Astrocyte (in vitro differentiated cells and primary cell): ENCODE measurements at regions not wholly inside any gene's neighbourhood (a gene's known extent, or its start where the extent isn't known, plus 50 kb on each side); places are given as distances from the start of the nearest gene placed in this dataset.
A peak's percentile ranks its signal among the peaks of the same experiment; 100 is the strongest.

Experiments used
- DNase-seq: peaks from one replicate; pipeline ENCODE4 v3.0.0-alpha.2; 2010; ENCODE audit warnings: low read depth
- FAIRE-seq: peaks from 2 replicates; lab custom pipeline; 2011; peaks lifted over from hg19 to GRCh38; lab: Jason Lieb, UNC
- H2AFZ ChIP-seq: 2 replicates; pipeline ENCODE4 v1.6.0; 2012; ENCODE audit warnings: low read depth, low read length, inconsistent platforms
- H3K27ac ChIP-seq: 2 replicates; pipeline ENCODE4 v1.5.1; 2011; ENCODE audit warnings: low read depth, low read length, inconsistent platforms
- H3K27me3 ChIP-seq: 2 replicates; pipeline ENCODE4 v1.6.0; 2011; ENCODE audit warnings: low read length, inconsistent platforms; ENCODE audit not compliant: insufficient read depth
- H3K36me3 ChIP-seq: 2 replicates; pipeline ENCODE4 v1.5.1; 2011; ENCODE audit warnings: low read length, inconsistent platforms; ENCODE audit not compliant: insufficient read depth
- H3K4me1 ChIP-seq: 2 replicates; pipeline ENCODE4 v1.5.1; 2011; ENCODE audit warnings: low read length, inconsistent platforms; ENCODE audit not compliant: insufficient read depth
- H3K4me2 ChIP-seq: 2 replicates; pipeline ENCODE4 v1.6.0; 2012; ENCODE audit warnings: low read length, inconsistent platforms
- H3K4me3 ChIP-seq: 2 replicates; pipeline ENCODE4 v1.5.1; 2011; ENCODE audit warnings: low read depth, mild to moderate bottlenecking, low read length, inconsistent platforms; ENCODE audit not compliant: insufficient read depth
- H3K79me2 ChIP-seq: 2 replicates; pipeline ENCODE4 v1.6.0; 2012; ENCODE audit warnings: mild to moderate bottlenecking, low read length, inconsistent platforms; ENCODE audit not compliant: insufficient read depth
- H3K9ac ChIP-seq: 2 replicates; pipeline ENCODE4 v1.6.0; 2012; ENCODE audit warnings: mild to moderate bottlenecking, low read length, inconsistent platforms
- H3K9me3 ChIP-seq: 2 replicates; pipeline ENCODE4 v1.5.1; 2012; ENCODE audit warnings: low read depth, mild to moderate bottlenecking, low read length, inconsistent platforms; ENCODE audit not compliant: insufficient read depth
- H4K20me1 ChIP-seq: 2 replicates; pipeline ENCODE4 v1.6.0; 2012; ENCODE audit warnings: low read length, inconsistent platforms; ENCODE audit not compliant: insufficient read depth
- H3K27ac Mint-ChIP-seq: one replicate; pipeline ENCODE4 v1.8.0; 2021; ENCODE audit warnings: mild to moderate bottlenecking, mixed read lengths; ENCODE audit not compliant: unreplicated experiment
- H3K27me3 Mint-ChIP-seq: one replicate; pipeline ENCODE4 v1.8.0; 2021; ENCODE audit warnings: low read depth, mixed read lengths; ENCODE audit not compliant: unreplicated experiment
- H3K36me3 Mint-ChIP-seq: one replicate; pipeline ENCODE4 v1.8.0; 2021; ENCODE audit warnings: low read depth, mixed read lengths; ENCODE audit not compliant: unreplicated experiment
- H3K4me1 Mint-ChIP-seq: one replicate; pipeline ENCODE4 v1.8.0; 2021; ENCODE audit warnings: low read depth, mixed read lengths; ENCODE audit not compliant: unreplicated experiment
- H3K4me3 Mint-ChIP-seq: one replicate; pipeline ENCODE4 v1.8.0; 2021; ENCODE audit warnings: mild to moderate bottlenecking, moderate library complexity, mixed read lengths; ENCODE audit not compliant: unreplicated experiment
- H3K9me3 Mint-ChIP-seq: one replicate; pipeline ENCODE4 v1.8.0; 2021; ENCODE audit warnings: mild to moderate bottlenecking, mixed read lengths; ENCODE audit not compliant: unreplicated experiment
- EZH2 ChIP-seq: IDR thresholded peaks from 2 replicates; pipeline ENCODE4 v1.6.1; 2012; ENCODE audit warnings: mild to moderate bottlenecking, low read length, inconsistent platforms; ENCODE audit not compliant: insufficient read depth
- TF ChIP-seq, protein P1 (sequence below): IDR thresholded peaks from 2 replicates; pipeline ENCODE4 v1.5.1; 2011; ENCODE audit warnings: low read depth, mild to moderate bottlenecking, inconsistent platforms, low read length, moderate library complexity; ENCODE audit not compliant: insufficient read depth

DNA sequence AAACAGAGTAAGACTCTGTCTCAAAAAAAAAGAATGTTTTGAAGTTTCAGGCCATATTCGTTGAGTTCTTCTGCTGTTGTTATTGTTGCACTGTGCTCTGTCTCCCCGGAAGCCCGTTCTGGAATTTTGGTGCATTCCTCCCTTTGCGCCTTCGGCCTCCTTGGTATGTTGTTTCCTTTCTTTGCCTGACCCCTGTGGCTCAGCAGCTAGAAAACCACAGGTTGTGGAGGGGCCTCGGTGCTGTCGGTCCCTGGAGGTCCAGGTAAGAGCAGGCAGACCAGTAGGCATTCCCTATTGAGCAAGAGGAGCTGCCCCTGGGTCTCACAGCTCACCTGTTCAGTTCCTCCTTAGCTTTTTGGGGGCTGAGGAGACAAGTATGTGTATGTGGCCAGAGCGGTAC lies 51.0 kb upstream of the DLG1 start:
- no peak for FAIRE-seq

More for the DNA sequence above, 51.0 kb upstream of the DLG1 start:
- no peak for TF ChIP-seq EZH2
- TF ChIP-seq, protein P1, sequence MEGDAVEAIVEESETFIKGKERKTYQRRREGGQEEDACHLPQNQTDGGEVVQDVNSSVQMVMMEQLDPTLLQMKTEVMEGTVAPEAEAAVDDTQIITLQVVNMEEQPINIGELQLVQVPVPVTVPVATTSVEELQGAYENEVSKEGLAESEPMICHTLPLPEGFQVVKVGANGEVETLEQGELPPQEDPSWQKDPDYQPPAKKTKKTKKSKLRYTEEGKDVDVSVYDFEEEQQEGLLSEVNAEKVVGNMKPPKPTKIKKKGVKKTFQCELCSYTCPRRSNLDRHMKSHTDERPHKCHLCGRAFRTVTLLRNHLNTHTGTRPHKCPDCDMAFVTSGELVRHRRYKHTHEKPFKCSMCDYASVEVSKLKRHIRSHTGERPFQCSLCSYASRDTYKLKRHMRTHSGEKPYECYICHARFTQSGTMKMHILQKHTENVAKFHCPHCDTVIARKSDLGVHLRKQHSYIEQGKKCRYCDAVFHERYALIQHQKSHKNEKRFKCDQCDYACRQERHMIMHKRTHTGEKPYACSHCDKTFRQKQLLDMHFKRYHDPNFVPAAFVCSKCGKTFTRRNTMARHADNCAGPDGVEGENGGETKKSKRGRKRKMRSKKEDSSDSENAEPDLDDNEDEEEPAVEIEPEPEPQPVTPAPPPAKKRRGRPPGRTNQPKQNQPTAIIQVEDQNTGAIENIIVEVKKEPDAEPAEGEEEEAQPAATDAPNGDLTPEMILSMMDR: no peak
- Histone ChIP-seq H3K27ac (no peak overlapping the region), H3K27me3 (no peaks in the 10 kb centered on the region), H3K9me3 (no peaks in the 10 kb centered on the region), H3K4me1 (peaks cover 24% of the 10 kb centered on the region), H4K20me1 (no peaks in the 10 kb centered on the region), H3K36me3 (no peaks in the 10 kb centered on the region), H2AFZ (no peak overlapping the region), H3K4me3 (no peak overlapping the region), H3K79me2 (no peaks in the 10 kb centered on the region), H3K9ac (no peak overlapping the region), H3K4me2 (peak overlapping the region; percentile 9)
- DNase-seq: peak; percentile 70
- no peaks in the 10 kb centered on the region for H3K36me3 Mint-ChIP-seq
- H3K9me3 Mint-ChIP-seq: peaks cover 5% of the 10 kb centered on the region
- peak overlapping the region; percentile 75 for H3K27ac Mint-ChIP-seq
- no peaks in the 10 kb centered on the region for H3K27me3 Mint-ChIP-seq
- peaks cover 25% of the 10 kb centered on the region for H3K4me1 Mint-ChIP-seq
- no peak overlapping the region for H3K4me3 Mint-ChIP-seq
